H1 (cell line): ENCODE measurements at regions not wholly inside any gene's neighbourhood (a gene's known extent, or its start where the extent isn't known, plus 50 kb on each side); places are given as distances from the start of the nearest gene placed in this dataset.

Source experiments
- CTCF ChIA-PET: fragments of 300-600 bp; sonication (Branson Sonifier 250); formaldehyde crosslinking; loops from one replicate; lab custom pipeline; 2021; ENCODE audit not compliant: partially characterized antibody; lab: Charles Lee
- POLR2A ChIA-PET: fragments of 300-600 bp; sonication (Branson Sonifier 250); formaldehyde crosslinking; loops from one replicate; lab custom pipeline; 2021; ENCODE audit warnings: inconsistent platforms; ENCODE audit not compliant: partially characterized antibody; lab: Charles Lee
- DNase-seq, 2 experiments: peaks; one replicate each; pipeline versions ENCODE4 v3.0.0 to v3.0.0-alpha.2; 2010 to 2022; ENCODE audit warnings: low spot score in 2 of 2, low read depth in 1 of 2, mixed read lengths in 1 of 2
- FAIRE-seq: peaks from 2 replicates; lab custom pipeline; 2011; peaks lifted over from hg19 to GRCh38; lab: Jason Lieb, UNC
- H2AFZ ChIP-seq: 2 replicates; pipeline ENCODE4 v1.8.1; 2012; ENCODE audit warnings: low read length, inconsistent platforms
- H2AK5ac ChIP-seq: 2 replicates; pipeline ENCODE4 v1.6.1; 2013; ENCODE audit warnings: low read depth, low read length
- H2BK120ac ChIP-seq: replicated peaks from 2 replicates; pipeline ENCODE3; 2013; ENCODE audit warnings: low read depth, low read length, inconsistent platforms
- H2BK12ac ChIP-seq: 2 replicates; pipeline ENCODE4 v1.6.1; 2013; ENCODE audit warnings: low read depth, low read length
- H2BK15ac ChIP-seq: 2 replicates; pipeline ENCODE4 v1.6.1; 2013; ENCODE audit warnings: low read length
- H2BK20ac ChIP-seq: 2 replicates; pipeline ENCODE4 v1.6.1; 2013; ENCODE audit warnings: low read length
- H2BK5ac ChIP-seq: 2 replicates; pipeline ENCODE4 v1.6.1; 2013; ENCODE audit warnings: low read depth, low read length
- H3K14ac ChIP-seq: 2 replicates; pipeline ENCODE4 v1.6.1; 2013; ENCODE audit warnings: inconsistent platforms; ENCODE audit not compliant: insufficient read length
- H3K18ac ChIP-seq: 2 replicates; pipeline ENCODE4 v1.6.1; 2013; ENCODE audit warnings: low read length; ENCODE audit errors: extremely low read depth
- H3K23ac ChIP-seq: 2 replicates; pipeline ENCODE4 v1.6.1; 2013; ENCODE audit warnings: inconsistent platforms; ENCODE audit not compliant: insufficient read length
- H3K23me2 ChIP-seq: 2 replicates; pipeline ENCODE4 v1.6.1; 2013; ENCODE audit warnings: low read depth, low read length
- H3K27ac ChIP-seq: 2 replicates; pipeline ENCODE4 v1.6.1; 2011; ENCODE audit warnings: low read depth, low read length, inconsistent platforms
- H3K27me3 ChIP-seq, 4 experiments: replicated peaks in 1 of 4; 1 replicate in 1 of 4; 2 replicates in 3 of 4; pipeline versions ENCODE4 v1.6.1 to v1.8.1; 2011 to 2013; ENCODE audit warnings: low read length in 3 of 4, mild to moderate bottlenecking in 3 of 4, inconsistent platforms in 2 of 4, mixed read lengths in 2 of 4, moderate library complexity in 1 of 4; ENCODE audit not compliant: control insufficient read depth in 3 of 4, insufficient read depth in 3 of 4; ENCODE audit errors: extremely low read depth in 1 of 4
- H3K36me3 ChIP-seq, 4 experiments: 2 replicates each; pipeline versions ENCODE4 v1.6.1 to v1.8.1; 2011 to 2013; ENCODE audit warnings: mild to moderate bottlenecking in 4 of 4, low read length in 3 of 4, moderate library complexity in 2 of 4, control low read depth in 1 of 4, inconsistent platforms in 1 of 4; ENCODE audit not compliant: insufficient read depth in 4 of 4, control insufficient read depth in 2 of 4
- H3K4ac ChIP-seq: replicated peaks from 2 replicates; pipeline ENCODE3; 2013; ENCODE audit warnings: low read length, low read depth, mixed read lengths, inconsistent platforms; ENCODE audit not compliant: insufficient read length
- H3K4me1 ChIP-seq, 4 experiments: replicated peaks in 1 of 4; 1 replicate in 1 of 4; 2 replicates in 3 of 4; pipeline versions ENCODE4 v1.6.1 to v1.8.1; 2011 to 2013; ENCODE audit warnings: low read length in 3 of 4, inconsistent platforms in 2 of 4, mixed read lengths in 1 of 4; ENCODE audit not compliant: insufficient read depth in 4 of 4, control insufficient read depth in 3 of 4
- H3K4me2 ChIP-seq, 2 experiments: 2 replicates each; pipeline versions ENCODE4 v1.6.1 to v1.8.1; 2011 to 2013; ENCODE audit warnings: low read depth in 2 of 2, low read length in 2 of 2, control low read depth in 1 of 2, inconsistent platforms in 1 of 2, mild to moderate bottlenecking in 1 of 2; ENCODE audit not compliant: insufficient read depth in 1 of 2
- H3K4me3 ChIP-seq, 4 experiments: fragments of 200-600, 300-600 bp in 1 of 4; sonication (generic), shearing (Covaris generic), sonication (Bioruptor Twin) in 1 of 4; 2 replicates each; pipeline versions ENCODE4 v1.5.1 to v1.8.1; 2011 to 2016; ENCODE audit warnings: low read length in 4 of 4, low read depth in 3 of 4, control low read depth in 2 of 4, inconsistent platforms in 2 of 4, mild to moderate bottlenecking in 2 of 4, mixed read lengths in 1 of 4, moderate library complexity in 1 of 4; ENCODE audit not compliant: insufficient read depth in 2 of 4; ENCODE audit errors: extremely low read depth in 1 of 4
- H3K56ac ChIP-seq: replicated peaks from 2 replicates; pipeline ENCODE3; 2013; ENCODE audit warnings: low read depth, mild to moderate bottlenecking, mixed read lengths, low read length, inconsistent platforms; ENCODE audit not compliant: insufficient read length
- H3K79me1 ChIP-seq: 2 replicates; pipeline ENCODE4 v1.6.1; 2013; ENCODE audit warnings: low read depth, low read length, control low read depth
- H3K79me2 ChIP-seq, 2 experiments: 2 replicates each; pipeline versions ENCODE4 v1.6.1 to v1.8.1; 2012 to 2013; ENCODE audit warnings: low read length in 2 of 2, mild to moderate bottlenecking in 2 of 2, inconsistent platforms in 1 of 2; ENCODE audit not compliant: insufficient read depth in 2 of 2, control insufficient read depth in 1 of 2
- H3K9ac ChIP-seq, 4 experiments: replicated peaks in 1 of 4; 1 replicate in 1 of 4; 2 replicates in 3 of 4; pipeline versions ENCODE4 v1.6.1 to v1.8.1; 2011 to 2013; ENCODE audit warnings: low read depth in 3 of 4, low read length in 3 of 4, control low read depth in 2 of 4, mild to moderate bottlenecking in 2 of 4, moderate library complexity in 2 of 4, inconsistent platforms in 1 of 4; ENCODE audit errors: extremely low read depth in 1 of 4
- H3K9me3 ChIP-seq, 2 experiments: 2 replicates each; pipeline versions ENCODE4 v1.6.1 to v1.8.1; 2012 to 2013; ENCODE audit warnings: mild to moderate bottlenecking in 2 of 2, moderate library complexity in 2 of 2, control low read depth in 1 of 2, inconsistent platforms in 1 of 2, low read depth in 1 of 2, low read length in 1 of 2, mixed read lengths in 1 of 2; ENCODE audit not compliant: insufficient read depth in 2 of 2
- H4K20me1 ChIP-seq, 2 experiments: replicated peaks in 1 of 2; 2 replicates each; pipeline versions ENCODE3 to v1.8.1; 2011 to 2013; ENCODE audit warnings: inconsistent platforms in 2 of 2, low read length in 2 of 2, mild to moderate bottlenecking in 1 of 2; ENCODE audit not compliant: insufficient read depth in 2 of 2, control insufficient read depth in 1 of 2
- H4K5ac ChIP-seq: 2 replicates; pipeline ENCODE4 v1.6.1; 2013; ENCODE audit warnings: low read length, low read depth, mixed read lengths, inconsistent platforms; ENCODE audit not compliant: insufficient read length
- H4K8ac ChIP-seq: 2 replicates; pipeline ENCODE4 v1.8.0; 2013; ENCODE audit warnings: mild to moderate bottlenecking, moderate library complexity, low read length, inconsistent platforms; ENCODE audit not compliant: insufficient read depth; ENCODE audit errors: extremely low read depth
- H4K91ac ChIP-seq: replicated peaks from 2 replicates; pipeline ENCODE3; 2013; ENCODE audit warnings: low read length, mixed read lengths, inconsistent platforms; ENCODE audit not compliant: insufficient read length
- GABPA ChIP-seq: IDR thresholded peaks from 2 replicates; pipeline ENCODE4 v1.6.1; 2011; ENCODE audit warnings: mild to moderate bottlenecking, low read length, moderate library complexity, borderline replicate concordance; ENCODE audit not compliant: insufficient read depth
- SIRT6 ChIP-seq: IDR thresholded peaks from one replicate; pipeline ENCODE4 v1.7.1; 2012; ENCODE audit warnings: low read length, inconsistent platforms
- whole genome bisulfite sequencing, 2 experiments: shearing (Covaris generic) in 1 of 2; methylation state at CpG; one replicate each; pipeline versions ENCODE4 v1.1.6 to v1.1.7; 2013 to 2015; ENCODE audit warnings: low lambda C conversion rate in 2 of 2, mixed read lengths in 2 of 2, inconsistent platforms in 1 of 2, low coverage in 1 of 2, missing lambda C conversion rate in 1 of 2; ENCODE audit not compliant: insufficient replicate concordance in 2 of 2, insufficient coverage in 1 of 2, insufficient read length in 1 of 2; ENCODE audit errors: extremely low coverage in 1 of 2, missing lambda C conversion rate in 1 of 2; 5-methylcytosine and 5-hydroxymethylcytosine counted together

GRCh38 chr20:51089272-51089781 is 66.4 kb upstream of the KCNG1 start:
- Histone ChIP-seq H2BK120ac (no peak overlapping the region), H2AK5ac (no peak overlapping the region), H3K27me3 (no peaks in the 10 kb centered on the region), H4K8ac (no peak overlapping the region), H3K4me1 (peaks cover 6 to 13% (median 9%) of the 10 kb centered on the region in 4 experiments; a peak in 6 of 7 replicates), H3K27ac (no peak overlapping the region), H2BK12ac (no peak overlapping the region), H2BK5ac (no peak overlapping the region), H3K14ac (no peak overlapping the region), H3K36me3 (no peaks in the 10 kb centered on the region), H3K56ac (no peak overlapping the region), H4K91ac (no peak overlapping the region), H4K20me1 (no peaks in the 10 kb centered on the region), H3K79me1 (no peaks in the 10 kb centered on the region), H3K23ac (no peak overlapping the region), H3K18ac (no peak overlapping the region), H2BK15ac (no peak overlapping the region), H4K5ac (no peak overlapping the region), H3K23me2 (no peaks in the 10 kb centered on the region), H2BK20ac (no peak overlapping the region), H3K79me2 (no peaks in the 10 kb centered on the region), H3K4me2 (no peak overlapping the region), H2AFZ (no peak overlapping the region), H3K9ac (no peak overlapping the region), H3K4ac (no peak overlapping the region), H3K9me3 (no peaks in the 10 kb centered on the region), H3K4me3 (no peak overlapping the region)
- CTCF ChIA-PET: interaction anchor here (1.5 kb wide), 1 partner anchor 47 kb away, joined by 4 read pairs; no protein-coding TSS in a partner anchor
- POLR2A ChIA-PET: no interaction called here
- TF ChIP-seq GABPA (no peak), SIRT6 (no peak)
- DNase-seq (no peak), FAIRE-seq (no peak)
- WGBS, 2 experiments: 81% methylated on average over 8 of the region's 8 CpGs; no CpG with 5 or more reads in 1 of the 2 experiments
